ENCODE measurements at regions not wholly inside any gene's neighbourhood (a gene's known extent, or its start where the extent isn't known, plus 50 kb on each side); places are given as distances from the start of the nearest gene placed in this dataset.
"Not testable (repeated sequence)": the region's sequence is repeated elsewhere in the genome, so short reads cannot be mapped to it uniquely, and the experiment has no call there.

DNA sequence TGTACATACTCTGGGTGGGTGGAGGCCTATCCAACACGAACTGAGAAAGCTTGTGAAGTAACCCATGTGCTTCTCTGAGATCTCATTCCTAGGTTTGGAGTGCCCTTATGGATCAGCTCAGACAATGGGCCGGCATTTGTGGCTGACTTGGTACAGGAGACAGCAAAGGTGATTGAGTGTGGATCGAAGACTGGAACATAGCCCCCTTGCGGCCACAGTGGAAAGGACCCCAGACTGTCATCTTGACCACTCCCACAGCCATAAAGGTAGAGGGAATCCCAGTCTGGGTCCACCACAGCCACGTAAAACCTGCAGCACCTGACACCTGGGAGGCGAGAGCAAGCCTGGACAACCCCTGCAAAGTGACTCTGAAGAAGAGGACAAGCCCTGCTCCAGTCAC is 598.0 kb upstream of the AADAT start (continued):
- TF ChIP-seq, protein P1, sequence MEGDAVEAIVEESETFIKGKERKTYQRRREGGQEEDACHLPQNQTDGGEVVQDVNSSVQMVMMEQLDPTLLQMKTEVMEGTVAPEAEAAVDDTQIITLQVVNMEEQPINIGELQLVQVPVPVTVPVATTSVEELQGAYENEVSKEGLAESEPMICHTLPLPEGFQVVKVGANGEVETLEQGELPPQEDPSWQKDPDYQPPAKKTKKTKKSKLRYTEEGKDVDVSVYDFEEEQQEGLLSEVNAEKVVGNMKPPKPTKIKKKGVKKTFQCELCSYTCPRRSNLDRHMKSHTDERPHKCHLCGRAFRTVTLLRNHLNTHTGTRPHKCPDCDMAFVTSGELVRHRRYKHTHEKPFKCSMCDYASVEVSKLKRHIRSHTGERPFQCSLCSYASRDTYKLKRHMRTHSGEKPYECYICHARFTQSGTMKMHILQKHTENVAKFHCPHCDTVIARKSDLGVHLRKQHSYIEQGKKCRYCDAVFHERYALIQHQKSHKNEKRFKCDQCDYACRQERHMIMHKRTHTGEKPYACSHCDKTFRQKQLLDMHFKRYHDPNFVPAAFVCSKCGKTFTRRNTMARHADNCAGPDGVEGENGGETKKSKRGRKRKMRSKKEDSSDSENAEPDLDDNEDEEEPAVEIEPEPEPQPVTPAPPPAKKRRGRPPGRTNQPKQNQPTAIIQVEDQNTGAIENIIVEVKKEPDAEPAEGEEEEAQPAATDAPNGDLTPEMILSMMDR (IDR thresholded peaks at IDR 0.05 in 2 of 3, conservative IDR thresholded peaks at IDR 0.05 in 1 of 3; ENCODE audit: borderline replicate concordance in 1 of 3, insufficient read depth in 1 of 3, low read depth in 2 of 3, low read length in 2 of 3), result no peak
- TF ChIP-seq EGR1 (IDR thresholded peaks at IDR 0.05; ENCODE audit: low read depth), result no peak
- no peak for TF ChIP-seq CEBPB (IDR thresholded peaks at IDR 0.05; ENCODE audit: low read depth)
- no peak for TF ChIP-seq ELF1 (IDR thresholded peaks at IDR 0.05; ENCODE audit: borderline replicate concordance, low read depth)

GRCh38 chr4:170685701-170686100 is 595.9 kb upstream of the AADAT start:
- POLR2A ChIA-PET; H4K20me1 ChIP-seq (ENCODE audit: insufficient read depth); H3K36me3 ChIP-seq (ENCODE audit: control insufficient read depth in 1 of 2, insufficient read depth in 2 of 2, low read length in 2 of 2); H3K4me2 ChIP-seq (ENCODE audit: low read length); H3K4me3 ChIP-seq (replicated peaks in 1 of 2; ENCODE audit: low read depth in 1 of 2, low read length in 2 of 2); BruUV-seq (replicated peaks); H3K27me3 ChIP-seq (ENCODE audit: insufficient read depth, low read length); H3K9me3 ChIP-seq (ENCODE audit: control insufficient read depth in 1 of 2, insufficient read depth in 1 of 2, low read depth in 1 of 2, low read length in 2 of 2); DNase-seq (ENCODE audit: low read depth, low spot score); intact Hi-C loops (cut with micrococcal nuclease); H3K4me1 ChIP-seq (ENCODE audit: control insufficient read depth in 1 of 2, insufficient read depth in 2 of 2, low read length in 2 of 2); RAD21 ChIA-PET (ENCODE audit: low non-redundant PET in 1 of 2, low total read pairs in 2 of 2, uncharacterized antibody in 2 of 2, unreplicated experiment in 2 of 2); CTCF ChIA-PET; H3K9ac ChIP-seq (ENCODE audit: low read length); H3K79me2 ChIP-seq (ENCODE audit: insufficient read depth, low read length); H3K27ac ChIP-seq (ENCODE audit: low read depth, low read length); H2AFZ ChIP-seq (ENCODE audit: low read depth, low read length, poor library complexity, severe bottlenecking); ATAC-seq; H3K9me2 ChIP-seq (ENCODE audit: insufficient read depth): not testable (repeated sequence)

- POLR2A ChIA-PET, result no interaction called here
- no peaks in the 10 kb centered on the region for H3K27me3 ChIP-seq (ENCODE audit: insufficient read depth, low read length)
- H3K79me2 ChIP-seq (ENCODE audit: insufficient read depth, low read length), result no peaks in the 10 kb centered on the region
- no peaks in the 10 kb centered on the region for H3K36me3 ChIP-seq (ENCODE audit: control insufficient read depth in 1 of 2, insufficient read depth in 2 of 2, low read length in 2 of 2)
- H3K9me2 ChIP-seq (ENCODE audit: insufficient read depth), result no peaks in the 10 kb centered on the region
- H3K9ac ChIP-seq (ENCODE audit: low read length), result no peak overlapping the region
- BruUV-seq (replicated peaks), result no TSS peak
- H4K20me1 ChIP-seq (ENCODE audit: insufficient read depth), result no peaks in the 10 kb centered on the region
- no peak overlapping the region for H3K27ac ChIP-seq (ENCODE audit: low read depth, low read length)
- CTCF ChIA-PET, result no interaction called here
- H3K4me1 ChIP-seq (ENCODE audit: control insufficient read depth in 1 of 2, insufficient read depth in 2 of 2, low read length in 2 of 2), result no peaks in the 10 kb centered on the region
- H3K9me3 ChIP-seq (ENCODE audit: control insufficient read depth in 1 of 2, insufficient read depth in 1 of 2, low read depth in 1 of 2, low read length in 2 of 2), result no peaks in the 10 kb centered on the region
- no peak overlapping the region for H3K4me2 ChIP-seq (ENCODE audit: low read length)
- H2AFZ ChIP-seq (ENCODE audit: low read depth, low read length, poor library complexity, severe bottlenecking), result no peak overlapping the region
- intact Hi-C loops (cut with micrococcal nuclease), result no loop called here
- ATAC-seq (no peak), DNase-seq (ENCODE audit: low read depth, low spot score) (no peak)
- RAD21 ChIA-PET (ENCODE audit: low non-redundant PET in 1 of 2, low total read pairs in 2 of 2, uncharacterized antibody in 2 of 2, unreplicated experiment in 2 of 2), result no interaction called here
- no peak overlapping the region for H3K4me3 ChIP-seq (replicated peaks in 1 of 2; ENCODE audit: low read depth in 1 of 2, low read length in 2 of 2)
- TF ChIP-seq SRF (IDR thresholded peaks at IDR 0.05; ENCODE audit: low read depth) (no peak), REST (IDR thresholded peaks at IDR 0.05; ENCODE audit: low read depth) (no peak), CBX3 (IDR thresholded peaks at IDR 0.05; ENCODE audit: low read depth) (no peak), CEBPB (IDR thresholded peaks at IDR 0.05; ENCODE audit: low read depth) (no peak), SP1 (IDR thresholded peaks at IDR 0.05; ENCODE audit: low read depth) (no peak), EZH2phosphoT487 (IDR thresholded peaks at IDR 0.05; ENCODE audit: borderline replicate concordance) (no peak), JUND (IDR thresholded peaks at IDR 0.05) (no peak)
- TF ChIP-seq, protein P1 (IDR thresholded peaks at IDR 0.05 in 2 of 3, conservative IDR thresholded peaks at IDR 0.05 in 1 of 3; ENCODE audit: borderline replicate concordance in 1 of 3, insufficient read depth in 1 of 3, low read depth in 2 of 3, low read length in 2 of 3), result no peak
These were observed 593.0 kb upstream of the AADAT start for GRCh38 chr4:170682558-170683294.
